HFF-Myc (cell line): ENCODE measurements at regions not wholly inside any gene's neighbourhood (a gene's known extent, or its start where the extent isn't known, plus 50 kb on each side); places are given as distances from the start of the nearest gene placed in this dataset.
"Not testable (repeated sequence)": the region's sequence is repeated elsewhere in the genome, so short reads cannot be mapped to it uniquely, and the experiment has no call there.

Experiments
- DNase-seq: peaks from one replicate; pipeline ENCODE4 v3.0.0-alpha.2; 2011; ENCODE audit warnings: low read depth; ENCODE audit errors: extremely low read depth
- H3K4me3 ChIP-seq: replicated peaks from 2 replicates; pipeline ENCODE4 v1.5.1; 2011; ENCODE audit warnings: low read depth, mild to moderate bottlenecking, control low read depth, low read length
- TF ChIP-seq, protein P1 (sequence below): IDR thresholded peaks from 2 replicates; pipeline ENCODE4 v1.5.1; 2012; ENCODE audit warnings: mild to moderate bottlenecking, low read depth, low read length, control low read depth; ENCODE audit errors: missing control alignments

DNA sequence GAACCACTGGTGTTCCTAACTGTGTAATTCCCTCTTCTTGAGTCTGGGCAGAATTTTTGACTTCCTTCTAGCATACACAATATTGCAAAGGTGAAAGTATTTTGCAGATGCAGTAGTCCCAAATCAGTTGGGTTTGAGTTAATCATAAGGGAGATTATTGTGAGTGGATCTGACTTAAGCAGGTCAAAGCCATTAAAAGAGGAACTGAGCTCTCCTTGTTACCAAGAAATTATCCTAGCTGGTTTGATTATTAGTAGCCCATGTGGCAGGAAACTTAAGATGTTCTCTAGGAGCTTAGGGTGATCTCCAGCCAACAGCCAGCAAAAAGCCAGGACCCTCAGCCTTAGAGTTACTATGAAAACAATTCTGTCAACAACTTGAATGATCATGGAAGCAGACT, 221.8 kb downstream of the RPIA start:
- TF ChIP-seq, protein P1, sequence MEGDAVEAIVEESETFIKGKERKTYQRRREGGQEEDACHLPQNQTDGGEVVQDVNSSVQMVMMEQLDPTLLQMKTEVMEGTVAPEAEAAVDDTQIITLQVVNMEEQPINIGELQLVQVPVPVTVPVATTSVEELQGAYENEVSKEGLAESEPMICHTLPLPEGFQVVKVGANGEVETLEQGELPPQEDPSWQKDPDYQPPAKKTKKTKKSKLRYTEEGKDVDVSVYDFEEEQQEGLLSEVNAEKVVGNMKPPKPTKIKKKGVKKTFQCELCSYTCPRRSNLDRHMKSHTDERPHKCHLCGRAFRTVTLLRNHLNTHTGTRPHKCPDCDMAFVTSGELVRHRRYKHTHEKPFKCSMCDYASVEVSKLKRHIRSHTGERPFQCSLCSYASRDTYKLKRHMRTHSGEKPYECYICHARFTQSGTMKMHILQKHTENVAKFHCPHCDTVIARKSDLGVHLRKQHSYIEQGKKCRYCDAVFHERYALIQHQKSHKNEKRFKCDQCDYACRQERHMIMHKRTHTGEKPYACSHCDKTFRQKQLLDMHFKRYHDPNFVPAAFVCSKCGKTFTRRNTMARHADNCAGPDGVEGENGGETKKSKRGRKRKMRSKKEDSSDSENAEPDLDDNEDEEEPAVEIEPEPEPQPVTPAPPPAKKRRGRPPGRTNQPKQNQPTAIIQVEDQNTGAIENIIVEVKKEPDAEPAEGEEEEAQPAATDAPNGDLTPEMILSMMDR, result no peak
- no peak overlapping the region for H3K4me3 ChIP-seq
- no peak for DNase-seq

DNA sequence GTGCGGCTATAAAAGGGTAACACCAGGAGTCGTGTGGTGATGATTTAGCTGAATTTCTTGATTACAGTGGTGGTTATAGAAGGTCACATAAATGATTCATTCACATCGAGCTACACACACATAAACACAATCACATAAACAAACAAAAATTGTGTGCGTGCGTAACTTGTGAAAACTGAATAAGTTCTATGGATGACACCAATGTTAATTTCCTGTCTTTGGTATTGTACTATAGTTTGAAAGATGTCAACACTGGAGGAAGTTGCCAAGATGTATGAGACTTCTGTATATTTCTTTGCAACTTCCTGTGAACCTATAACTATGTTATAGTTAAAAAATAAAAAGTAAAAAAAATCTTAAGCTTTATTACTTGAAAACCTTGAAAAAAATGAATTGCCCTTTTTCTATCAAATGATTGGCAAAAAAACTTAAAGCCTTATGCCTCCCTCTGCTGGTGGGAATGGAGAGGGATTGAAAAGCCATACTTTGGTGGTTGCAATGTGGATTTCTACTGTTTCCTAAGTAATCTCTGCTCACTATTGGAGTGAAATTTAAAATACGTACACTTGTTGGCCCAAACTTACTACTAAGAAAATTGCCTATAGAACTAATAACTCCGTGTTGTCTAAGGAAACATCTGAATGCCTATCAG, 227.7 kb downstream of the RPIA start:
- TF ChIP-seq, protein P1, result peak; percentile 68
- DNase-seq, result no peak
- no peak overlapping the region for H3K4me3 ChIP-seq

DNA sequence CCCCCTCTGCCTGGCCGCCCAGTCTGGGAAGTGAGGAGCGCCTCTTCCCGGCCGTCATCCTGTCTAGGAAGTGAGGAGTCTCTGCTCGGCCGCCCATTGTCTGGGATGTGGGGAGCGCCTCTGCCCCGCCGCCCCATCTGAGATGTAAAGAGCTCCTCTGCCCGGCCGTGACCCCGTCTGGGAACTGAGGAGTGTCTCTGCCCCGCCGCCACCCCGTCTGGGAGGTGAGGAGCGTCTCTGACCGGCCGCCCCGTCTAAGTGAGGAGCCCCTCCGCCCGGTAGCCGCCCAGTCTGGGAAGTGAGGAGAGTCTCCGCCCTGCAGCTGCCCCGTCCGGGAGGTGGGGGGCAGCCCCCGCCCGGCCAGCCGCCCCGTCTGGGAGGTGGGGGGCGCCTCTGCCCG, 228.9 kb downstream of the RPIA start:
- not testable (repeated sequence) for H3K4me3 ChIP-seq, DNase-seq

DNA sequence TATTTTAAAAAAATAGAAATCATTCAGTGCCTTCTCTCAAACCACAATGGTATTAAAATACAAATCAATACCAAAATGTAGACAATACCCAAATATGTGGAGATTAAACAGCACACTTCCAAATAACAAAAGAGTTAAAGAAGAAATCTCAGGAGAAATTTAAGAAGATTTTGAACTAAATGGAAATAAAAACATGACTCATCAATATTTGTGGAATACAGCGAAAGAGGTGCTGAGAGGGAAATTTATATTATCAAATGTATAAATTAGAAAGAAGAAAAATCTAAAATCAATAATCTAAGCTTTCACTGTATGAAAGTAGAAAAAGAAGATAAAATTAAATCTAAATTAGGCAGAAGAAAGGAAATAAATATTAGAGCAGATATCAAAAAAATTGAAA, 233.1 kb downstream of the RPIA start:
- no peak for DNase-seq
- TF ChIP-seq, protein P1, result no peak
- no peak overlapping the region for H3K4me3 ChIP-seq

DNA sequence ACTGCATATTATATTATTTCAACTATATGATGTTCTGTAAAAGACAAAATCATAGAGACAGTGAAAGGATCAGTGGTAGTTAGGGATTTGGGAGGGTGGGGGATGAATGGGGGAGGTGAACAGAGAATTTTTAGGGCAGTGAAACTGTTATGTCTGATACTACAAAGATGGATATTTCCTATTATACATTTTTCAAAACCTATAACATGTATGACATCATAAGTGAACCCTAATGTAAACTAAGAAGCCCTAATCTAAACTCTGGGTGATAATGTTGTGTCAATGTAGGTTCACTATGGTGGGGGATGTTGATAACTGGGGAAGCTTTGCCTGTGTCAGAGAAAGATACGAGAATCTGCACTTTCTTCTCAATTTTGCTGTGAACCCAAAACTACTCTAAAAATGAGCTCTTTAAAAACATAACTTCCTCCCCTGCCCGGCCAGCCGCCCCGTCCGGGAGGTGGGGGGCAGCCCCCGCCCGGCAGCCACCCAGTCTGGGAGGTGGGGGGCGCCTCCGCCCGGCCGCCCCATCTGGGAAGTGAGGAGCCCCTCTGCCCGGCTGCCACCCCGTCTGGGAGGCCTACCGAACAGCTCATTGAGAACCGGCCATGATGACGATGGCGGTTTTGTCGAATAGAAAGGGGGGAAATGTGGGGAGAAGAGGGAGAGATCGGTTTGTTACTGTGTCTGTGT, 234.4 kb downstream of the RPIA start:
- TF ChIP-seq, protein P1, result no peak
- DNase-seq, result no peak
- no peak overlapping the region for H3K4me3 ChIP-seq

DNA sequence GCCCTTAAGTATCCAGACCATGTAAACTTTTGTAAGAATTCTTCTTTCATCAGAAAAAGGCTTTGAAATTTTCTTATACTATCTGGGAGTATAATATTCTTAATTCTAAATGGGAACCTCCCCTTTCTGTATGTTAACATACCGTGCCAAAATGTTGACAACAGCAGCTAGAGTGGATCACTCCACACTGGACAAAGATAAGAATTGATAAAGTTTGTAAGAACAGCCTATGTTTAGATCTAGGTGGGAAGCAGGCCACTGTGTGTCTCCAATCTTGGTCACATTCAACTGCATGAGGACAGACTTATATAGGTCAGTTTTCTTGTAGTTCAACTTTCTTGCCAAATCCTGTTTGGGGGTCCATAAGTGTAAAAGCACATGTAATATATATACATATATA, 235.7 kb downstream of the RPIA start:
- H3K4me3 ChIP-seq, result no peak overlapping the region
- no peak for DNase-seq
- TF ChIP-seq, protein P1, result no peak

DNA sequence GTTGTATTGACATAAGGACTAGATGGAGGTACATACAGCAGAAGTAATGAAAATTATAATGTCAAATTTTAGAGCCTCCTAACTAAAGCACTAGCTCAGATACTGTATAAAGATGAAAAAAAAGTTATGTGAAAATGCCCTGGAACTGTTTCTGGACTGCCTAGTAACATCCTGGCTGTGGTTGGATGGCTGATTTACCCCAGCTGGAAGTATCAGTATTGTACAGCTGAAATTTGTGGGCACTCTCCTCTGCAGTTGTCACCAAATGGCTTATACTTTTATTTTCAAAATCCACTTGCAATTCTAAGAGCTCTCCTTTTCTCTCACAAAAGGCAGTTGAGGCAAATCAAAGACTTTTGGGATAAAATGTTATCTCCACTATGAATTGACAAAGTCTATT, 239.2 kb downstream of the RPIA start:
- DNase-seq, result no peak
- no peak overlapping the region for H3K4me3 ChIP-seq
- TF ChIP-seq, protein P1, result no peak
